Body of pancreas (tissue), 4 donors: ENCODE measurements at regions not wholly inside any gene's neighbourhood (a gene's known extent, or its start where the extent isn't known, plus 50 kb on each side); places are given as distances from the start of the nearest gene placed in this dataset.

Experiments
- ATAC-seq: fragments of 150-250 bp; one replicate; pipeline ENCODE4 v1.9.1; 2016
- DNase-seq, 4 donors: peaks; one replicate each; pipeline ENCODE4 v3.0.0-alpha.2; 2019
- H3K27ac ChIP-seq, 4 donors: fragments of 200-600 bp; sonication (generic); 1 replicate in 3 of 4; 2 replicates in 1 of 4; pipeline versions ENCODE4 v1.5.1 to v1.6.1; 2016 to 2019; ENCODE audit warnings: mild to moderate bottlenecking in 1 of 4, mixed read lengths in 1 of 4, moderate library complexity in 1 of 4
- H3K27me3 ChIP-seq, 2 donors: fragments of 200-600 bp; sonication (generic); one replicate each; pipeline ENCODE4 v1.6.0; 2016; ENCODE audit warnings: mild to moderate bottlenecking in 1 of 2
- H3K36me3 ChIP-seq, 2 donors: fragments of 200-600 bp; sonication (generic); replicated peaks in 1 of 2; 2 replicates each; pipeline ENCODE4 v1.5.1; 2016; ENCODE audit warnings: low read depth in 2 of 2; ENCODE audit not compliant: insufficient read depth in 1 of 2
- H3K4me1 ChIP-seq: fragments of 200-600 bp; sonication (generic); one replicate; pipeline ENCODE4 v1.6.0; 2016
- H3K4me3 ChIP-seq, 2 donors: fragments of 200-600 bp; sonication (generic); 1 replicate in 1 of 2; 2 replicates in 1 of 2; pipeline ENCODE4 v1.5.1; 2016 to 2019
- H3K9me3 ChIP-seq, 3 donors: fragments of 200-600 bp; sonication (generic); 1 replicate in 2 of 3; 2 replicates in 1 of 3; pipeline ENCODE4 v1.5.1; 2016
- CTCF ChIP-seq, 7 experiments: fragments of 450-650 bp in 4 of 7; fragments of 200-600 bp in 3 of 7; sonication (generic) in 3 of 7; IDR thresholded peaks; one replicate each; pipeline ENCODE4 v1.5.1; 2016 to 2019; ENCODE audit warnings: antibody characterized with exemption in 7 of 7
- POLR2A ChIP-seq, 3 donors: fragments of 450-650 bp; IDR thresholded peaks; one replicate each; pipeline ENCODE4 v1.6.1; 2016; ENCODE audit warnings: antibody characterized with exemption in 3 of 3, mild to moderate bottlenecking in 2 of 3
- WGBS, 2 donors: methylation state at CpG; one replicate each; pipeline ENCODE4 v1.1.5; 2017; 5-methylcytosine and 5-hydroxymethylcytosine counted together
- intact Hi-C: fragments of 100-400 bp; cut with DNase I; formaldehyde crosslinking; loops from one replicate; pipeline ENCODE4 v1.15.1; 2023

- Histone ChIP-seq H3K4me3 (no peak overlapping the region), H3K27ac (peak overlapping the region in 2 of 4 donors; percentile 27 to 33), H3K27me3 (no peaks in the 10 kb centered on the region), H3K9me3 (no peaks in the 10 kb centered on the region), H3K4me1 (peaks cover 42% of the 10 kb centered on the region), H3K36me3 (no peaks in the 10 kb centered on the region)
- WGBS, 2 donors, result 78 to 82% methylated on average over 4 of the region's 4 CpGs
- TF ChIP-seq CTCF (IDR thresholded peaks at IDR 0.05) (no peak), POLR2A (IDR thresholded peaks at IDR 0.05) (no peak)
- no peak for ATAC-seq
- intact Hi-C loops, result no loop called here
- DNase-seq, result no peak
These were observed 96.7 kb downstream of the SNX5 start for GRCh38 chr20:17871886-17872285.

GRCh38 chr20:17871181-17871580 is 97.4 kb downstream of the SNX5 start:
- no peak for ATAC-seq

GRCh38 chr20:17870086-17870740 is 98.4 kb downstream of the SNX5 start:
- DNase-seq, result no peak
- ATAC-seq, result no peak
- Histone ChIP-seq H3K27me3 (no peaks in the 10 kb centered on the region), H3K4me1 (peaks cover 28% of the 10 kb centered on the region), H3K27ac (peak overlapping the region in 2 of 4 donors; percentile 25 to 50), H3K36me3 (no peaks in the 10 kb centered on the region), H3K4me3 (no peak overlapping the region), H3K9me3 (no peaks in the 10 kb centered on the region)
- WGBS, 2 donors, result 73 to 85% methylated on average over 11 to 17 of the region's 17 CpGs
- intact Hi-C loops, result no loop called here
- TF ChIP-seq CTCF (IDR thresholded peaks at IDR 0.05), result no peak
- no peak for TF ChIP-seq POLR2A (IDR thresholded peaks at IDR 0.05)

More at GRCh38 chr20:17871181-17871580, 97.4 kb downstream of the SNX5 start:
- intact Hi-C loops, result no loop called here
- DNase-seq, result no peak
- H3K27ac ChIP-seq, result no peak overlapping the region
- H3K9me3 ChIP-seq, result no peaks in the 10 kb centered on the region
- 47 to 57% methylated on average over 2 of the region's 2 CpGs for WGBS, 2 donors
- H3K36me3 ChIP-seq, result no peaks in the 10 kb centered on the region
- no peak overlapping the region for H3K4me3 ChIP-seq
- TF ChIP-seq POLR2A (IDR thresholded peaks at IDR 0.05) (no peak), CTCF (IDR thresholded peaks at IDR 0.05) (no peak)
- H3K4me1 ChIP-seq, result peaks cover 38% of the 10 kb centered on the region
- H3K27me3 ChIP-seq, result no peaks in the 10 kb centered on the region

GRCh38 chr20:17869295-17869994 is 99.1 kb downstream of the SNX5 start:
- Histone ChIP-seq H3K4me3 (no peak overlapping the region), H3K27me3 (no peaks in the 10 kb centered on the region), H3K27ac (peak overlapping the region in 2 of 4 donors; percentile 25 to 42), H3K4me1 (peaks cover 23% of the 10 kb centered on the region), H3K9me3 (no peaks in the 10 kb centered on the region), H3K36me3 (no peaks in the 10 kb centered on the region)
- ATAC-seq (no peak), DNase-seq (no peak)
- TF ChIP-seq POLR2A (IDR thresholded peaks at IDR 0.05), result no peak
- no peak for TF ChIP-seq CTCF (IDR thresholded peaks at IDR 0.05)
- intact Hi-C loops, result no loop called here
- 77 to 80% methylated on average over 12 of the region's 12 CpGs for WGBS, 2 donors
